ENCODE measurements at regions not wholly inside any gene's neighbourhood (a gene's known extent, or its start where the extent isn't known, plus 50 kb on each side); places are given as distances from the start of the nearest gene placed in this dataset.

DNA sequence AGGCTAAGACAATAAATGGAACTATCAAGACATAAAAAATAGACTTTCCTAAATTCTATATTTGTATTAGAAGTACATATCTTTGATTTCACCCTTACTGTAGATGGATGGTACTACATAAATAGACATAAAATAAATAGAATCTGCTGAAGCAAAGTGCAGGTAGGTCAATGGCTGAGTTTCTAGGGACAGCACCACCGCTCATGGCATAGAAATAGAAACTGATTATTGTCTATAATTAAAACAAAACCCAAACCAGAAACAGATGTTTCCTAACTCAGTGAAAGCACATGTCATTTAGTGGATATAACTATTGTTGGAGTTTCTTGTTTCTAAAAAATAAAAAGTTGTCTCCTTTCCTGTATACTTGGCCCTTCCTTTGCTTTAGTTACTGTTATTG is 387.3 kb upstream of the ADGRL3 start:
- TF ChIP-seq, protein P1, sequence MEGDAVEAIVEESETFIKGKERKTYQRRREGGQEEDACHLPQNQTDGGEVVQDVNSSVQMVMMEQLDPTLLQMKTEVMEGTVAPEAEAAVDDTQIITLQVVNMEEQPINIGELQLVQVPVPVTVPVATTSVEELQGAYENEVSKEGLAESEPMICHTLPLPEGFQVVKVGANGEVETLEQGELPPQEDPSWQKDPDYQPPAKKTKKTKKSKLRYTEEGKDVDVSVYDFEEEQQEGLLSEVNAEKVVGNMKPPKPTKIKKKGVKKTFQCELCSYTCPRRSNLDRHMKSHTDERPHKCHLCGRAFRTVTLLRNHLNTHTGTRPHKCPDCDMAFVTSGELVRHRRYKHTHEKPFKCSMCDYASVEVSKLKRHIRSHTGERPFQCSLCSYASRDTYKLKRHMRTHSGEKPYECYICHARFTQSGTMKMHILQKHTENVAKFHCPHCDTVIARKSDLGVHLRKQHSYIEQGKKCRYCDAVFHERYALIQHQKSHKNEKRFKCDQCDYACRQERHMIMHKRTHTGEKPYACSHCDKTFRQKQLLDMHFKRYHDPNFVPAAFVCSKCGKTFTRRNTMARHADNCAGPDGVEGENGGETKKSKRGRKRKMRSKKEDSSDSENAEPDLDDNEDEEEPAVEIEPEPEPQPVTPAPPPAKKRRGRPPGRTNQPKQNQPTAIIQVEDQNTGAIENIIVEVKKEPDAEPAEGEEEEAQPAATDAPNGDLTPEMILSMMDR (IDR thresholded peaks at IDR 0.05; ENCODE audit: insufficient read depth, low read depth, low read length) = no peak
- no peak for TF ChIP-seq EZH2 (IDR thresholded peaks at IDR 0.05; ENCODE audit: insufficient read depth, low read length)

All from astrocyte (in vitro differentiated cells and primary cell).